Thyroid gland (tissue), 4 donors: ENCODE measurements at regions not wholly inside any gene's neighbourhood (a gene's known extent, or its start where the extent isn't known, plus 50 kb on each side); places are given as distances from the start of the nearest gene placed in this dataset.

Source experiments
- CTCF ChIP-seq, 6 experiments: fragments of 200-600 bp in 3 of 6; fragments of 450-650 bp in 3 of 6; sonication (generic) in 3 of 6; IDR thresholded peaks; one replicate each; pipeline ENCODE4 v1.5.1; 2016 to 2019; ENCODE audit warnings: antibody characterized with exemption in 6 of 6, mild to moderate bottlenecking in 2 of 6, inconsistent platforms in 1 of 6, moderate library complexity in 1 of 6
- POLR2A ChIP-seq, 2 donors: fragments of 450-650 bp; IDR thresholded peaks; one replicate each; pipeline ENCODE4 v1.6.1; 2017; ENCODE audit warnings: antibody characterized with exemption in 2 of 2, mild to moderate bottlenecking in 2 of 2, moderate library complexity in 1 of 2

- TF ChIP-seq POLR2A (IDR thresholded peaks at IDR 0.05) (no peak), CTCF (IDR thresholded peaks at IDR 0.05) (no peak)
Observed at GRCh38 chr15:95928822-95929221, 401.7 kb upstream of the NR2F2 start.
